Hematopoietic multipotent progenitor cell treated with erythropoietin and hydrocortisone succinate and interleukin-3 and kit ligand, for 17 days (in vitro differentiated cells): ENCODE measurements at regions not wholly inside any gene's neighbourhood (a gene's known extent, or its start where the extent isn't known, plus 50 kb on each side); places are given as distances from the start of the nearest gene placed in this dataset.

Experiments
- DNase-seq: peaks from one replicate; pipeline ENCODE4 v3.0.0-alpha.2; 2015; ENCODE audit warnings: low spot score

- DNase-seq = no peak
Observed at GRCh38 chr13:59494151-59494550, 669.6 kb downstream of the DIAPH3 start.

- no peak for DNase-seq
Observed at GRCh38 chr13:59494560-59494970, 669.2 kb downstream of the DIAPH3 start.

- no peak for DNase-seq
Observed at GRCh38 chr13:59495299-59495698, 668.4 kb downstream of the DIAPH3 start.

- no peak for DNase-seq
Observed at GRCh38 chr13:59495936-59496512, 667.7 kb downstream of the DIAPH3 start.

- no peak for DNase-seq
Observed at GRCh38 chr13:59497621-59498247, 666.0 kb downstream of the DIAPH3 start.

GRCh38 chr13:59501004-59501403 lies 662.7 kb downstream of the DIAPH3 start:
- no peak for DNase-seq

- DNase-seq = no peak
Observed at GRCh38 chr13:59504407-59504806, 659.3 kb downstream of the DIAPH3 start.

GRCh38 chr13:59510386-59510785 lies 653.3 kb downstream of the DIAPH3 start:
- DNase-seq = no peak

- DNase-seq = no peak
Observed at GRCh38 chr13:59513686-59514085, 650.0 kb downstream of the DIAPH3 start.

- no peak for DNase-seq
Observed at GRCh38 chr13:59514316-59514715, 649.4 kb downstream of the DIAPH3 start.

- no peak for DNase-seq
Observed at GRCh38 chr13:59519819-59520218, 643.9 kb downstream of the DIAPH3 start.

GRCh38 chr13:59521549-59521948 lies 642.2 kb downstream of the DIAPH3 start:
- DNase-seq = no peak

- no peak for DNase-seq
Observed at GRCh38 chr13:59522652-59523051, 641.1 kb downstream of the DIAPH3 start.

GRCh38 chr13:59527500-59527899 lies 636.2 kb downstream of the DIAPH3 start:
- no peak for DNase-seq

GRCh38 chr13:59531571-59532091 lies 632.1 kb downstream of the DIAPH3 start:
- no peak for DNase-seq

- DNase-seq = no peak
Observed at GRCh38 chr13:59532405-59532804, 631.3 kb downstream of the DIAPH3 start.

- no peak for DNase-seq
Observed at GRCh38 chr13:59533561-59534555, 629.9 kb downstream of the DIAPH3 start.

GRCh38 chr13:59534806-59535205 lies 628.9 kb downstream of the DIAPH3 start:
- no peak for DNase-seq

GRCh38 chr13:59537500-59537899 lies 626.2 kb downstream of the DIAPH3 start:
- DNase-seq = no peak

- DNase-seq = no peak
Observed at GRCh38 chr13:59538512-59538911, 625.2 kb downstream of the DIAPH3 start.

- DNase-seq = no peak
Observed at GRCh38 chr13:59542303-59542702, 621.4 kb downstream of the DIAPH3 start.

GRCh38 chr13:59543418-59543817 lies 620.3 kb downstream of the DIAPH3 start:
- no peak for DNase-seq

GRCh38 chr13:59545007-59545406 lies 618.7 kb downstream of the DIAPH3 start:
- DNase-seq = no peak
